VCaP (cell line): ENCODE measurements at regions not wholly inside any gene's neighbourhood (a gene's known extent, or its start where the extent isn't known, plus 50 kb on each side); places are given as distances from the start of the nearest gene placed in this dataset.
"Not testable (repeated sequence)": the region's sequence is repeated elsewhere in the genome, so short reads cannot be mapped to it uniquely, and the experiment has no call there.

Experiments
- H3K27ac ChIP-seq: fragments of 450-650 bp; 2 replicates; pipeline ENCODE4 v1.5.1; 2017
- CTCF ChIP-seq: fragments of 450-650 bp; conservative IDR thresholded peaks from 2 replicates; pipeline ENCODE4 v1.5.1; 2017; ENCODE audit warnings: mild to moderate bottlenecking, moderate library complexity

GRCh38 chr16:5916711-5917191 lies 819.2 kb upstream of the EEF2KMT start:
- no peak overlapping the region for H3K27ac ChIP-seq
- no peak for TF ChIP-seq CTCF

- TF ChIP-seq CTCF: no peak
These were observed 813.6 kb upstream of the EEF2KMT start for GRCh38 chr16:5911241-5911640.

GRCh38 chr16:5909556-5909955 lies 812.0 kb upstream of the EEF2KMT start:
- not testable (repeated sequence) for H3K27ac ChIP-seq

More at GRCh38 chr16:5911241-5911640, 813.6 kb upstream of the EEF2KMT start:
- H3K27ac ChIP-seq: no peak overlapping the region

GRCh38 chr16:5907544-5907943 lies 809.9 kb upstream of the EEF2KMT start:
- no peak for TF ChIP-seq CTCF

GRCh38 chr16:5906351-5906750 lies 808.8 kb upstream of the EEF2KMT start:
- no peak overlapping the region for H3K27ac ChIP-seq

More at GRCh38 chr16:5907544-5907943, 809.9 kb upstream of the EEF2KMT start:
- H3K27ac ChIP-seq: no peak overlapping the region

GRCh38 chr16:5905935-5906334 lies 808.3 kb upstream of the EEF2KMT start:
- no peak overlapping the region for H3K27ac ChIP-seq
- no peak for TF ChIP-seq CTCF

More at GRCh38 chr16:5906351-5906750, 808.8 kb upstream of the EEF2KMT start:
- no peak for TF ChIP-seq CTCF

GRCh38 chr16:5903832-5904231 lies 806.2 kb upstream of the EEF2KMT start:
- H3K27ac ChIP-seq: no peak overlapping the region

More at GRCh38 chr16:5903832-5904231, 806.2 kb upstream of the EEF2KMT start:
- TF ChIP-seq CTCF: no peak
